K562 (cell line): ENCODE measurements at regions not wholly inside any gene's neighbourhood (a gene's known extent, or its start where the extent isn't known, plus 50 kb on each side); places are given as distances from the start of the nearest gene placed in this dataset.

Experiments
- CBX5 ChIP-seq: IDR thresholded peaks from 2 replicates; pipeline ENCODE4 v1.6.1; 2014; ENCODE audit warnings: low read depth, borderline replicate concordance
- EP300 ChIP-seq: IDR thresholded peaks from 2 replicates; pipeline ENCODE4 v1.6.1; 2012; ENCODE audit warnings: low read length, improper control_type of control experiment
- FOXJ3 ChIP-seq: sonication (generic); formaldehyde crosslinking; IDR thresholded peaks from 2 replicates; pipeline ENCODE4 v1.4.0; 2020; ENCODE audit warnings: mild to moderate bottlenecking, missing genetic modification reagents
- JUNB ChIP-seq: fragments of 450-650 bp; formaldehyde crosslinking; conservative IDR thresholded peaks from 2 replicates; pipeline ENCODE4 v1.4.0; 2020; ENCODE audit warnings: mild to moderate bottlenecking
- MCM5 ChIP-seq: fragments of 450-650 bp; IDR thresholded peaks from 2 replicates; pipeline ENCODE4 v1.6.1; 2016; ENCODE audit warnings: low read depth
- NCOA2 ChIP-seq, 2 experiments: fragments of 450-650 bp; IDR thresholded peaks; 2 replicates each; pipeline ENCODE4 v1.6.1; 2018; ENCODE audit warnings: mild to moderate bottlenecking in 2 of 2, moderate library complexity in 1 of 2; ENCODE audit not compliant: partially characterized antibody in 2 of 2
- TBP ChIP-seq: optimal IDR thresholded peaks from 2 replicates; pipeline ENCODE3; 2011; ENCODE audit warnings: low read depth, low read length, improper control_type of control experiment

DNA sequence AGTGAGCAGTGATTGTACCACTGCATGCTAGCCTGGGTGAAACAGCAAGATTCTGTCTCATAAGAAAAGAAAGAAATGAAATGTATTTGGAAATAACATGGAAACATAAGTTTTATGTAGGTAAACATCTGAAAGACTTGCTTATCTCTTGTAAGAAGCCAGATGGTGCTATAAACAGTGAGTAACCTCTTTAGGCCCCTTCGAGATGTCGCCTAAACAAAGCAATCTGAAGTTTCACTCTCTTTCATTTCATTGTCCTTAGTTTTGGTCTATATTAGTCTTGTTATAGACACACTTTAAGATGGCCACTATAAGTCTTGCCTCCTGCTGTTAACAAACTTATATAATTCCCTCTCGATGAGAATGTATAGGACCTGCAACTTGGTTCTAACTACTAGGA, 472.6 kb upstream of the ATP2B1 start:
- TF ChIP-seq NCOA2 (IDR thresholded peaks at IDR 0.05; ENCODE audit: partially characterized antibody in 2 of 2) (no peak), FOXJ3 (CRISPR knock-in tag) (no peak), EP300 (no peak), JUNB (CRISPR knock-in tag) (no peak), CBX5 (no peak), TBP (no peak), MCM5 (no peak)
